Esophagus squamous epithelium (tissue), 4 donors: ENCODE measurements at regions not wholly inside any gene's neighbourhood (a gene's known extent, or its start where the extent isn't known, plus 50 kb on each side); places are given as distances from the start of the nearest gene placed in this dataset.

Experiments used
- POLR2A ChIP-seq, 4 donors: fragments of 450-650 bp; IDR thresholded peaks; one replicate each; pipeline ENCODE4 v1.6.1; 2017; ENCODE audit warnings: antibody characterized with exemption in 4 of 4, mild to moderate bottlenecking in 4 of 4, moderate library complexity in 3 of 4
- TF ChIP-seq, protein P1 (sequence below), 6 experiments: fragments of 450-650 bp in 4 of 6; fragments of 200-600 bp in 2 of 6; sonication (generic) in 2 of 6; IDR thresholded peaks; one replicate each; pipeline ENCODE4 v1.5.1; 2016 to 2019; ENCODE audit warnings: antibody characterized with exemption in 6 of 6, mild to moderate bottlenecking in 4 of 6, moderate library complexity in 4 of 6

DNA sequence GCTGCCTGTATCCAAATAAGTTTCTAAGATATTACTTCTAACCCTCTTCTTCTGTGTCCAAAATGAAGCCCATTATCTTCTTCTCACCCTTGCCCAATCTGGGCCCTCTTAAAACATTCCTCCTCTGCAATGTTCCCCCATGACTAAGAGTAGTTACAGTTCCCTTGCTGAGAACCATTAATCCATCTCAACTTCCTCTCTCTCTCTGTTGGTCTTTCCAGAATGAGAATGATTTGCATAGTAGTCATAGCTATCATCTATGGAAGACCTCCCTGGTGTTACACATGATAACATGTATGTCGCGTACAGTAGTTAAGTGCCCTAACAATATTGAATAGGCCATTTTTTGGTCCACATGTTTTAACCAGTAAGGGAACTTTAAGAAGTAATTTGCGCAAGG lies 177.9 kb downstream of the ANXA2 start:
- TF ChIP-seq, protein P1, sequence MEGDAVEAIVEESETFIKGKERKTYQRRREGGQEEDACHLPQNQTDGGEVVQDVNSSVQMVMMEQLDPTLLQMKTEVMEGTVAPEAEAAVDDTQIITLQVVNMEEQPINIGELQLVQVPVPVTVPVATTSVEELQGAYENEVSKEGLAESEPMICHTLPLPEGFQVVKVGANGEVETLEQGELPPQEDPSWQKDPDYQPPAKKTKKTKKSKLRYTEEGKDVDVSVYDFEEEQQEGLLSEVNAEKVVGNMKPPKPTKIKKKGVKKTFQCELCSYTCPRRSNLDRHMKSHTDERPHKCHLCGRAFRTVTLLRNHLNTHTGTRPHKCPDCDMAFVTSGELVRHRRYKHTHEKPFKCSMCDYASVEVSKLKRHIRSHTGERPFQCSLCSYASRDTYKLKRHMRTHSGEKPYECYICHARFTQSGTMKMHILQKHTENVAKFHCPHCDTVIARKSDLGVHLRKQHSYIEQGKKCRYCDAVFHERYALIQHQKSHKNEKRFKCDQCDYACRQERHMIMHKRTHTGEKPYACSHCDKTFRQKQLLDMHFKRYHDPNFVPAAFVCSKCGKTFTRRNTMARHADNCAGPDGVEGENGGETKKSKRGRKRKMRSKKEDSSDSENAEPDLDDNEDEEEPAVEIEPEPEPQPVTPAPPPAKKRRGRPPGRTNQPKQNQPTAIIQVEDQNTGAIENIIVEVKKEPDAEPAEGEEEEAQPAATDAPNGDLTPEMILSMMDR (IDR thresholded peaks at IDR 0.05): no peak
- no peak for TF ChIP-seq POLR2A (IDR thresholded peaks at IDR 0.05)
